Mesendoderm (in vitro differentiated cells): ENCODE measurements at regions not wholly inside any gene's neighbourhood (a gene's known extent, or its start where the extent isn't known, plus 50 kb on each side); places are given as distances from the start of the nearest gene placed in this dataset.

Experiments
- DNase-seq: peaks from one replicate; pipeline ENCODE4 v3.0.0; 2013
- H2AK5ac ChIP-seq: 2 replicates; pipeline ENCODE4 v1.6.1; 2013; ENCODE audit warnings: low read length, inconsistent platforms
- H2BK120ac ChIP-seq: 2 replicates; pipeline ENCODE4 v1.6.1; 2013; ENCODE audit warnings: low read depth, mild to moderate bottlenecking, low read length, moderate library complexity, mixed read lengths
- H2BK15ac ChIP-seq: replicated peaks from 2 replicates; pipeline ENCODE4 v1.6.1; 2013; ENCODE audit warnings: low read depth, mild to moderate bottlenecking, moderate library complexity
- H2BK5ac ChIP-seq: 2 replicates; pipeline ENCODE4 v1.6.1; 2013; ENCODE audit warnings: low read length, inconsistent platforms
- H3K18ac ChIP-seq: 2 replicates; pipeline ENCODE4 v1.6.1; 2013; ENCODE audit warnings: mild to moderate bottlenecking, low read length, mixed read lengths
- H3K23ac ChIP-seq: one replicate; pipeline ENCODE4 v1.6.1; 2013; ENCODE audit warnings: low read length
- H3K27ac ChIP-seq: 2 replicates; pipeline ENCODE4 v1.5.1; 2013; ENCODE audit warnings: low read depth, mild to moderate bottlenecking, inconsistent platforms, low read length, moderate library complexity
- H3K27me3 ChIP-seq: 2 replicates; pipeline ENCODE4 v1.6.1; 2013; ENCODE audit warnings: low read length, control low read depth, mild to moderate bottlenecking, inconsistent platforms; ENCODE audit not compliant: insufficient read depth, poor library complexity
- H3K36me3 ChIP-seq: 2 replicates; pipeline ENCODE4 v1.6.1; 2013; ENCODE audit warnings: low read length, inconsistent platforms; ENCODE audit not compliant: control insufficient read depth, insufficient read depth
- H3K4ac ChIP-seq: one replicate; pipeline ENCODE4 v1.6.1; 2013; ENCODE audit warnings: low read depth, mild to moderate bottlenecking, low read length, moderate library complexity
- H3K4me1 ChIP-seq: 2 replicates; pipeline ENCODE4 v1.6.1; 2013; ENCODE audit warnings: low read depth, low read length, inconsistent platforms; ENCODE audit not compliant: control insufficient read depth
- H3K4me2 ChIP-seq: 2 replicates; pipeline ENCODE4 v1.6.1; 2013; ENCODE audit warnings: low read length
- H3K4me3 ChIP-seq: 2 replicates; pipeline ENCODE4 v1.5.1; 2013; ENCODE audit warnings: mild to moderate bottlenecking, low read length
- H3K56ac ChIP-seq: one replicate; pipeline ENCODE4 v1.6.1; 2013; ENCODE audit warnings: low read length
- H3K79me1 ChIP-seq: 2 replicates; pipeline ENCODE4 v1.6.1; 2013; ENCODE audit warnings: low read length, inconsistent platforms
- H3K79me2 ChIP-seq: 2 replicates; pipeline ENCODE4 v1.6.1; 2013; ENCODE audit warnings: mild to moderate bottlenecking, low read length; ENCODE audit not compliant: control insufficient read depth, insufficient read depth
- H3K9ac ChIP-seq: 2 replicates; pipeline ENCODE4 v1.6.1; 2013; ENCODE audit warnings: low read length, inconsistent platforms
- H4K5ac ChIP-seq: one replicate; pipeline ENCODE4 v1.6.1; 2013; ENCODE audit warnings: low read length
- H4K8ac ChIP-seq: one replicate; pipeline ENCODE4 v1.6.1; 2013; ENCODE audit warnings: low read depth, mild to moderate bottlenecking, control low read depth, low read length, moderate library complexity
- WGBS: extraction: QIAGEN DNeasy Blood & Tissue Kit; methylation state at CpG from one replicate; pipeline ENCODE4 v1.1.7; 2013; ENCODE audit warnings: low lambda C conversion rate, missing lambda C conversion rate; ENCODE audit not compliant: insufficient coverage; ENCODE audit errors: extremely low coverage; 5-methylcytosine and 5-hydroxymethylcytosine counted together

DNA sequence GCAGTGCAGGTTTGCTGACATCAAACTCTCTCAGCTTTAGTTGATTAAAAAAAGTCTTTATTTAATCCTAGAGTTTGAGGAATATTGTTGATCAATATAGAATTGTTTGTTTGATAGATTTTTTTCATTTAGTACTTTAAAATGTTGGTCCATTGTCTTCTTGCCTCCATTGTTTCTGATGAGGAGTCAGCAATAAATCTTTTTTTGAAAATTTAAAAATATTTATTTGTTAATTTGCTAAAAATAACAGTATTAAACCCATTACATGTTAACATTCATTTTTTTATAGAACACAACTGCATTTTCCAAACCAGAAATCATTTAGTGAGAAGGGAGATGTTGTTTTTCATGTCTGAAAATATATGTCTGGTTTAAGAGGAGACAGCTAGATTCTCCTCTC is 173.8 kb upstream of the USP24 start:
- Histone ChIP-seq H3K27ac (no peak overlapping the region), H2BK120ac (no peak overlapping the region), H2BK15ac (no peak overlapping the region), H4K8ac (no peak overlapping the region), H3K79me2 (no peaks in the 10 kb centered on the region), H3K56ac (no peak overlapping the region), H4K5ac (no peak overlapping the region), H3K4me2 (no peak overlapping the region), H3K36me3 (no peaks in the 10 kb centered on the region), H3K9ac (no peak overlapping the region), H2BK5ac (no peak overlapping the region), H2AK5ac (no peak overlapping the region), H3K4me1 (no peaks in the 10 kb centered on the region), H3K79me1 (no peaks in the 10 kb centered on the region), H3K27me3 (no peaks in the 10 kb centered on the region), H3K4ac (no peak overlapping the region), H3K4me3 (no peak overlapping the region), H3K23ac (no peak overlapping the region), H3K18ac (no peak overlapping the region)
- no peak for DNase-seq

DNA sequence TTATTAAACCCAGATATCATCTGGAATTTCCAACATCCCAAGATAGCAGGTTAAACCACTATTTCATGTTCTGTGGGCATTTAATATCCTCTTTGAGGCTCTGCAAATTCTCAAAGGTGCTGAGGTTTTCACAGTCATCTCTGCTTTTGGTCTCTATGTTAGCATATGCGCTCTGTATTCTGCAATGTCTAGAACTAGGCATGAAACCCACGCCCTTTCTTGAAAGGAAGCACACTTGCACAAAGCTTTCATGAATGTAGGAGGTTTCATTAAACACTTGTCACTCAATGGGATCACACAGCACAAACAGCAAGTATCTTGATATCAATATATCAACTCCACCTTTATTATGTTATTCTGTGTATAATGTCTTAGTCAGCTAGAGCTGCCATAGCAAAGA is 172.0 kb upstream of the USP24 start:
- H3K18ac ChIP-seq: no peak overlapping the region
- H2AK5ac ChIP-seq: no peak overlapping the region
- no peak overlapping the region for H2BK5ac ChIP-seq
- DNase-seq: no peak
- H3K79me2 ChIP-seq: no peaks in the 10 kb centered on the region
- H3K4ac ChIP-seq: no peak overlapping the region
- no peak overlapping the region for H4K8ac ChIP-seq
- no peak overlapping the region for H3K23ac ChIP-seq
- no peak overlapping the region for H2BK15ac ChIP-seq
- H4K5ac ChIP-seq: no peak overlapping the region
- H3K4me3 ChIP-seq: no peak overlapping the region
- H3K4me1 ChIP-seq: no peaks in the 10 kb centered on the region
- no peaks in the 10 kb centered on the region for H3K79me1 ChIP-seq
- H3K56ac ChIP-seq: no peak overlapping the region
- no peaks in the 10 kb centered on the region for H3K36me3 ChIP-seq
- H3K4me2 ChIP-seq: no peak overlapping the region
- no peak overlapping the region for H3K27ac ChIP-seq
- H3K27me3 ChIP-seq: no peaks in the 10 kb centered on the region
- H2BK120ac ChIP-seq: no peak overlapping the region
- H3K9ac ChIP-seq: no peak overlapping the region
- WGBS: no CpG with 5 or more reads among the region's 2 CpGs

DNA sequence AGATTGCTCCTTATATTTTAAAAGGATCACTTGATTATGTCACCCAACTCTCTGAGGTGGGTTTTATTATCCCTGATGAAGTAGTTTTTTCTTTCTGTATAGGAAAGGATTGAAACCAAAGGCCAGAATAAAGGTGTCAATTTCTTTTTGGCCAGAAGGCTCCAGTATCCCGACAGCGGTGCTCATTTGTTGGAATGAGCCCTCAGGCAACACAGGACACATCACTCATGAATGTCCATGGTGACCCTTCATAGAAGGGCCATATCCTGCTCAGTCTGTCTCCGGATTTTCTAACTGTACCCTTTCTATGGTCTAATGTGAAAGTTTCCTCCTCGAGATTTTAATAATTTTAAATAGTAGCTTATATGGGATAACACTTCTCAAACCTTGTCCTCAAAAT is 171.3 kb upstream of the USP24 start:
- H3K27ac ChIP-seq: no peak overlapping the region
- H3K79me2 ChIP-seq: no peaks in the 10 kb centered on the region
- no peak overlapping the region for H2AK5ac ChIP-seq
- H2BK5ac ChIP-seq: no peak overlapping the region
- no peak overlapping the region for H4K5ac ChIP-seq
- no CpG with 5 or more reads among the region's 4 CpGs for WGBS
- no peak for DNase-seq
- H3K36me3 ChIP-seq: no peaks in the 10 kb centered on the region
- no peak overlapping the region for H3K18ac ChIP-seq
- H2BK120ac ChIP-seq: no peak overlapping the region
- no peak overlapping the region for H3K23ac ChIP-seq
- no peak overlapping the region for H2BK15ac ChIP-seq
- H3K9ac ChIP-seq: no peak overlapping the region
- H3K4ac ChIP-seq: no peak overlapping the region
- no peak overlapping the region for H3K4me3 ChIP-seq
- H3K56ac ChIP-seq: no peak overlapping the region
- H4K8ac ChIP-seq: no peak overlapping the region
- no peak overlapping the region for H3K4me2 ChIP-seq
- H3K79me1 ChIP-seq: no peaks in the 10 kb centered on the region
- no peaks in the 10 kb centered on the region for H3K4me1 ChIP-seq
- H3K27me3 ChIP-seq: no peaks in the 10 kb centered on the region

DNA sequence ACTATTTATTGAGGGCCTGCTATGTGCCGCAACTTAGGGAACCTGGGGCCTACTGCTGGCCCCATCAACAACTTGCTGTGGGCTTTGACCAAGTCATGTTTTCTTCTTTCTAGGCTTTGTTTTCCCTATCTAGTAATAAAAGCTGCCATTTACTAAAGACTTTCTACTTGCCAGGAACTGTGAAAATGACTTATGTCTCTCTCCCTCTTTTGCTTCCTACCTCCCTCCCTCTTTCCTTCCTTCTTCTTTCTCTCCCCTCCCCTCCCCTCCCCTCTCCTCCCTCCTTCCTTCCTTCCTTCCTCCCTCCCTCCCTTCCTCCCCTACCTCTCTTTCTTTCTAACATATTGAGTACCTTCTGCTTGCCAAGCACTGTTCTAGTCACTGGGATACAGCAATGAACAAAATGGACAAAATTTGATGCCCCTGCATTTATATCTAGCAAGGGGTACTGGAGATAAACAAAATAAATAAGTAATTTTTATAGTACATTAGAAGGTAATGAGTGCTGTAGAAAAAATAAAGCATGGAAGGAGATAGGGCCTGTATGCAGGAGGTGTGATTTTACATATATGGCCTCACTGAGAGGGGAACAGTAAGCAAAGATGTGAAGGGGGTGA is 170.3 kb upstream of the USP24 start:
- no peak for DNase-seq
- H3K23ac ChIP-seq: no peak overlapping the region
- no peak overlapping the region for H2BK5ac ChIP-seq
- H3K79me2 ChIP-seq: no peaks in the 10 kb centered on the region
- H2BK15ac ChIP-seq: no peak overlapping the region
- no peak overlapping the region for H3K4me3 ChIP-seq
- no peak overlapping the region for H2BK120ac ChIP-seq
- no peak overlapping the region for H3K4ac ChIP-seq
- no peaks in the 10 kb centered on the region for H3K79me1 ChIP-seq
- H4K8ac ChIP-seq: no peak overlapping the region
- no peaks in the 10 kb centered on the region for H3K4me1 ChIP-seq
- WGBS: no CpG with 5 or more reads among the region's 1 CpG
- H3K4me2 ChIP-seq: no peak overlapping the region
- H3K27me3 ChIP-seq: no peaks in the 10 kb centered on the region
- no peaks in the 10 kb centered on the region for H3K36me3 ChIP-seq
- no peak overlapping the region for H3K9ac ChIP-seq
- H2AK5ac ChIP-seq: no peak overlapping the region
- H3K56ac ChIP-seq: no peak overlapping the region
- H4K5ac ChIP-seq: no peak overlapping the region
- H3K27ac ChIP-seq: no peak overlapping the region
- H3K18ac ChIP-seq: no peak overlapping the region

DNA sequence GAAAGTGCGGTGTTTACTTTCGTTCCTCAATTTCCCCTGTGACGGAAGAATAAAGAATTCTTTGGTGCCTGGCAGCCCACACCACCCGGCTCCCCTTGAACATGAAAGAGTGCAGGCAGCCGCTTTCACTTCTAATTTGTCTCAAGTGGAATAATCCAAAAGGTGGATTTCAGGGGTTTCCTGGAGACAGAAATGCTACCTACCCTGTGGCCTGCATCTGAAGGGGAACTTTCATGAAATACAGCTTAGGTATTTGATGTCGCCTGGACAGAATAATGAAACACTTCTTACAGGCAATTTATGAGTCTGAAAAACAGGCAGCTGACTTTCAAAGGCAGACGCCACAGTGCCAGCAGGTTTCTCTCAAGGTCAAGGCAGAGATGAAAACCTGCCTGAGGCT is 169.5 kb upstream of the USP24 start:
- no peak overlapping the region for H2BK15ac ChIP-seq
- no peak overlapping the region for H3K9ac ChIP-seq
- no peak overlapping the region for H3K4me2 ChIP-seq
- no peak overlapping the region for H4K5ac ChIP-seq
- no peaks in the 10 kb centered on the region for H3K79me1 ChIP-seq
- H2BK5ac ChIP-seq: no peak overlapping the region
- no peak overlapping the region for H2AK5ac ChIP-seq
- no peaks in the 10 kb centered on the region for H3K79me2 ChIP-seq
- H3K27ac ChIP-seq: no peak overlapping the region
- no peaks in the 10 kb centered on the region for H3K27me3 ChIP-seq
- H3K4me1 ChIP-seq: no peaks in the 10 kb centered on the region
- H2BK120ac ChIP-seq: no peak overlapping the region
- H3K4ac ChIP-seq: no peak overlapping the region
- no peak overlapping the region for H4K8ac ChIP-seq
- no peak overlapping the region for H3K4me3 ChIP-seq
- H3K23ac ChIP-seq: no peak overlapping the region
- H3K36me3 ChIP-seq: no peaks in the 10 kb centered on the region
- no peak for DNase-seq
- H3K18ac ChIP-seq: no peak overlapping the region
- WGBS: no CpG with 5 or more reads among the region's 7 CpGs
- no peak overlapping the region for H3K56ac ChIP-seq

- H3K27me3 ChIP-seq: no peaks in the 10 kb centered on the region
- H3K27ac ChIP-seq: no peak overlapping the region
These were observed 167.7 kb upstream of the USP24 start for GRCh38 chr1:55382806-55383305.

More at GRCh38 chr1:55382806-55383305, 167.7 kb upstream of the USP24 start:
- Histone ChIP-seq H4K5ac (no peak overlapping the region), H2BK120ac (no peak overlapping the region), H4K8ac (no peak overlapping the region), H3K23ac (no peak overlapping the region), H3K18ac (no peak overlapping the region), H3K36me3 (no peaks in the 10 kb centered on the region), H2AK5ac (no peak overlapping the region), H3K4me2 (no peak overlapping the region), H3K4me3 (no peak overlapping the region), H3K4me1 (no peaks in the 10 kb centered on the region), H3K56ac (no peak overlapping the region), H2BK15ac (no peak overlapping the region), H3K9ac (no peak overlapping the region), H3K79me2 (no peaks in the 10 kb centered on the region), H3K79me1 (no peaks in the 10 kb centered on the region), H2BK5ac (no peak overlapping the region), H3K4ac (no peak overlapping the region)
- WGBS: no CpG with 5 or more reads among the region's 11 CpGs
- no peak for DNase-seq
